ENCODE measurements at regions not wholly inside any gene's neighbourhood (a gene's known extent, or its start where the extent isn't known, plus 50 kb on each side); places are given as distances from the start of the nearest gene placed in this dataset.

DNA sequence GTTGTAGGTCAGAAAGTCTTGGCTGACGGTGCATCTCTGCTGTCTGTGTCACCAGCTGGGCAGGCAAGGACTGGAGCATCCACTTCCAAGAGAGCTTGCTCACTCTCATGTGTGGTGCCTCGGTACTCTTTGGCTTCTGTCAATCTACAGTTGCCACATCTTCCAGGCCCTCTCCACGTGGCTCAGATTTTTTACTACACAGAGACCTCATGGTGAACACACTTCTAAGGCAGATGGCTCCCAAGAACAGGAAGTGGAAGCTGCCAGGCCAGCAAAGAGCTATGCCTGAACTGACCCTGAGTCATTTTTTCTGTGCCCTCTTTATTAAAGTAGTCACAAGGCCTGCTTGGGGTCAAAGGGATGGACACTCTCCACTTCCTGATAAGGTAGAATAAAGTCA, 351.5 kb upstream of the AUTS2 start:
- TF ChIP-seq CTCF (IDR thresholded peaks at IDR 0.05) = no peak

DNA sequence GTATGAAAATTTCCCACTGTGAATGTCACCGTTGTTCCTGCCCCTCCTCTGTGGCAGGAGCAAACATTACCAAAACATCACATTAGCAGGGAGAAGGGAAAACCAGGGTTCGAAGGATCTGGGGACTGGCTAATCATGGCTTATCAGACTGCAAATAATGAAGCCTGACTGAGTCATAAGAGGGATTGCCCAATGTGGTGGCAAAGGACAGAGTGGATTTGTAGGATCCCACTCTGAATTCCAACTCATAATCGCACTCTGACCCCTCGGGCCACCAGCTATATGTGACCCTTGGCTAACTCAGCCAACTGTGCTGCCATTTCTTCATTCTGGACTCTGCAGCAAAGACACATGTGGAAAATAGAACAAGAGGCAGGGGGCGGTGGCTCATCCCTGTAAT, 347.3 kb upstream of the AUTS2 start:
- no peak for TF ChIP-seq CTCF (IDR thresholded peaks at IDR 0.05)

- no peak for TF ChIP-seq CTCF (IDR thresholded peaks at IDR 0.05)
Measured at GRCh38 chr7:69254643-69255042, 343.6 kb upstream of the AUTS2 start.

GRCh38 chr7:69256634-69257081, 341.6 kb upstream of the AUTS2 start:
- no peak for TF ChIP-seq CTCF (IDR thresholded peaks at IDR 0.05)

DNA sequence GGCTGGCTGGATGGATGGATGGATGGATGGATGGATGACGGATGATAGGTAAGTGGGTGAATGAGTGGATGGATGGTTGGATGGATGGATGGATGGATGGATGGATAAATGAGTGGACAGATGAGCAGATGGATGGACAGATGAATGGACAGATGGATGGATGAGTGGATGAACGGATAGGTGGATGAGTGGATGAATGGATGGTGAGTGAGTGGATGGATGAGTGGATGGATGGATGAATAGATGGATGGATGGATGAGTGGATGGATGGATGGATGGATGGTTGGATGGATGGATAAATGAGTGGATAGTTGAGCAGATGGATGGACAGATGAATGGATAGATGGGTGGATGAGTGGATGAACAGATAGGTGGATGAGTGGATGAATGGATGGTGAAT, 340.7 kb upstream of the AUTS2 start:
- TF ChIP-seq CTCF (IDR thresholded peaks at IDR 0.05) = no peak

DNA sequence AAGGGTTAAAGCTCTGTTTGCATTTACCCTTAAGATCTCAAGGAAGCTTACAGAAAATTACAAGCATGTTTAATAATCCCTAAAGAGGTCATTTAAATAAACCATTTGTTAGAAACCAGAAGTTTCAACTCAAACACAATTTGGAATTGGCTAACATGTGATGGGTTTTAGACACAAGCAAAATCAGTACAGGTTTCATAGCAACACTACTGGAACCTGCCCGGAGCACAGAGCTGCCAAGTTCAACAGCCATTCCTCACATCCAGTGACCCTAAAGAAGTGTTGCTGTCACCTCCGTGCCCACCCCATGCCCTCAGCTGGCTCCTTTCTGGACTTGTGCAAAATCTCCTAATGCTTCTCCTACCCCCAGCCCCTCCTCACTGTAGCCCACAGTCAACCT, 338.8 kb upstream of the AUTS2 start:
- no peak for TF ChIP-seq CTCF (IDR thresholded peaks at IDR 0.05)

DNA sequence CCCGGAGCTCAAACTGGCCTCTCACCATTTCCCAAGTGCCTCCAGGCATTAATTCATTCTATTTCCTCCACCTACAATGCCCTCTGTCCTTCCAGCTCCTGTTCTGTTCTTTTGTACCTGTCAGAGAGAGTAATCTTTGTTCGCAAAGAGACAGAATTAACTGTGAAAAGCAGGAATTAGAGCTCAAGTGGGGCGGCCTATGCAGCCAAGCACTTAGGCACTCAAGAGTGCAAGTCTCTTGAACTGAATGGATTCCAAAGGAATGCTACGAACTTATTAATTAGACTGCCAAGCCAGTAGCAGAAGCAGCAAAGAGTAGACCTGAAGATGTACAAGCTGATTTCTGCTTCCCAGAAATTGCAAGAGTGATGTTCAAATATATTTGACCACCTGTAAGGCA, 338.3 kb upstream of the AUTS2 start:
- TF ChIP-seq CTCF (IDR thresholded peaks at IDR 0.05) = no peak

GRCh38 chr7:69263550-69263949, 334.7 kb upstream of the AUTS2 start:
- no peak for TF ChIP-seq CTCF (IDR thresholded peaks at IDR 0.05)
